ENCODE measurements at regions not wholly inside any gene's neighbourhood (a gene's known extent, or its start where the extent isn't known, plus 50 kb on each side); places are given as distances from the start of the nearest gene placed in this dataset.
"Not testable (repeated sequence)": the region's sequence is repeated elsewhere in the genome, so short reads cannot be mapped to it uniquely, and the experiment has no call there.

- no peak for DNase-seq
Measured at GRCh38 chr15:89030311-89030710, 57.9 kb upstream of the ABHD2 start.

GRCh38 chr15:89031637-89032285, 56.5 kb upstream of the ABHD2 start:
- not testable (repeated sequence) for DNase-seq

- no peak for DNase-seq
Measured at GRCh38 chr15:89034305-89034704, 54.0 kb upstream of the ABHD2 start.

- DNase-seq = no peak
Measured at GRCh38 chr15:89035150-89035549, 53.1 kb upstream of the ABHD2 start.

GRCh38 chr15:89035658-89036057, 52.6 kb upstream of the ABHD2 start:
- no peak for DNase-seq

- DNase-seq = no peak
Measured at GRCh38 chr15:89038146-89038545, 50.1 kb upstream of the ABHD2 start.

Measured in COR-L47 (cell line).